Activated naive CD8-positive, alpha-beta T cell treated with anti-CD3 and anti-CD28 coated beads, Interleukin-2, amount 50 U/mL, for 24 hours (primary cell): ENCODE measurements at regions not wholly inside any gene's neighbourhood (a gene's known extent, or its start where the extent isn't known, plus 50 kb on each side); places are given as distances from the start of the nearest gene placed in this dataset.
"Not testable (repeated sequence)": the region's sequence is repeated elsewhere in the genome, so short reads cannot be mapped to it uniquely, and the experiment has no call there.

Experiments
- ATAC-seq: fragments of 150-1000 bp; cut with Tn5 transposase; one replicate; pipeline ENCODE4 v1.10.0; 2021
- DNase-seq: peaks from one replicate; pipeline ENCODE4 v3.0.0; 2021
- H3K27ac Mint-ChIP-seq: one replicate; pipeline ENCODE4 v1.8.0; 2021; ENCODE audit warnings: mild to moderate bottlenecking, mixed read lengths
- H3K27me3 Mint-ChIP-seq: one replicate; pipeline ENCODE4 v1.8.0; 2021; ENCODE audit warnings: mixed read lengths
- H3K36me3 Mint-ChIP-seq: one replicate; pipeline ENCODE4 v1.8.0; 2021; ENCODE audit warnings: low read depth, mixed read lengths
- H3K4me1 Mint-ChIP-seq: one replicate; pipeline ENCODE4 v1.8.0; 2021; ENCODE audit warnings: mixed read lengths
- H3K4me3 Mint-ChIP-seq: one replicate; pipeline ENCODE4 v1.8.0; 2021; ENCODE audit warnings: mild to moderate bottlenecking, moderate library complexity, mixed read lengths
- H3K9me3 Mint-ChIP-seq: one replicate; pipeline ENCODE4 v1.8.0; 2021; ENCODE audit warnings: mixed read lengths

- ATAC-seq, result no peak
- H3K9me3 Mint-ChIP-seq, result peaks cover 19% of the 10 kb centered on the region
- H3K27me3 Mint-ChIP-seq, result no peaks in the 10 kb centered on the region
- H3K27ac Mint-ChIP-seq, result no peak overlapping the region
- no peaks in the 10 kb centered on the region for H3K36me3 Mint-ChIP-seq
- no peak for DNase-seq
- no peak overlapping the region for H3K4me3 Mint-ChIP-seq
- H3K4me1 Mint-ChIP-seq, result no peaks in the 10 kb centered on the region
Observed at GRCh38 chr16:64094181-64094965, 1027.5 kb downstream of the CDH11 start.

- Mint-ChIP-seq H3K9me3 (peaks cover 23% of the 10 kb centered on the region), H3K4me1 (no peaks in the 10 kb centered on the region), H3K27ac (no peak overlapping the region), H3K36me3 (no peaks in the 10 kb centered on the region), H3K4me3 (no peak overlapping the region), H3K27me3 (no peaks in the 10 kb centered on the region)
- no peak for DNase-seq
- no peak for ATAC-seq
Observed at GRCh38 chr16:64092271-64092670, 1029.6 kb downstream of the CDH11 start.

GRCh38 chr16:64090327-64090726 is 1031.5 kb downstream of the CDH11 start:
- H3K36me3 Mint-ChIP-seq, result no peaks in the 10 kb centered on the region
- H3K4me3 Mint-ChIP-seq, result no peak overlapping the region
- ATAC-seq (no peak), DNase-seq (no peak)
- H3K9me3 Mint-ChIP-seq, result peaks cover 23% of the 10 kb centered on the region
- H3K27ac Mint-ChIP-seq, result no peak overlapping the region
- no peaks in the 10 kb centered on the region for H3K27me3 Mint-ChIP-seq
- H3K4me1 Mint-ChIP-seq, result no peaks in the 10 kb centered on the region

DNA sequence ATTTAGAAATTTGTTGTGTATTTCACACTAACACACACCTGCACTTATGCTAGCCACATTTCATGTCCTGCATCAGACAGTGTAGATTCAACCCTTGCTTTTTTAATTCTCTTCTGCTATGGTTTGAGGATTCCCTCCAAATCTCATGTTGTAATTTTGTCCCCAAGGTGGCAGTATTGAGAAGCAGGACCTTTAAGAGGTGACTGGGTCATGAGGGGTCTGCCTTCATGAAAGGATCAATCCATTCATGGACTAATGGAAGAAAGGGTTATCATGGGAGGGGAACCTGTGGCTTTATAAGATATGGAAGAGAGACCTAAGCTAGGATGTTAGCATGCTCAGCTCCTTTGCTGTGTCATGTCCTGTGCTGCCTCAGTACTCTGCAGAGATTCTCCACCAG is 1032.2 kb downstream of the CDH11 start:
- H3K9me3 Mint-ChIP-seq, result peaks cover 19% of the 10 kb centered on the region
- ATAC-seq (no peak), DNase-seq (no peak)
- H3K27ac Mint-ChIP-seq, result no peak overlapping the region
- no peaks in the 10 kb centered on the region for H3K4me1 Mint-ChIP-seq
- H3K4me3 Mint-ChIP-seq, result no peak overlapping the region
- H3K36me3 Mint-ChIP-seq, result no peaks in the 10 kb centered on the region
- no peaks in the 10 kb centered on the region for H3K27me3 Mint-ChIP-seq

- H3K27me3 Mint-ChIP-seq, result no peaks in the 10 kb centered on the region
- ATAC-seq (no peak), DNase-seq (no peak)
- H3K4me1 Mint-ChIP-seq, result no peaks in the 10 kb centered on the region
- H3K36me3 Mint-ChIP-seq, result no peaks in the 10 kb centered on the region
- H3K4me3 Mint-ChIP-seq, result no peak overlapping the region
- H3K27ac Mint-ChIP-seq, result no peak overlapping the region
- H3K9me3 Mint-ChIP-seq, result peaks cover 16% of the 10 kb centered on the region
Observed at GRCh38 chr16:64088838-64089237, 1033.0 kb downstream of the CDH11 start.

- Mint-ChIP-seq H3K27ac (no peak overlapping the region), H3K9me3 (peaks cover 11% of the 10 kb centered on the region), H3K36me3 (no peaks in the 10 kb centered on the region), H3K4me1 (no peaks in the 10 kb centered on the region), H3K4me3 (no peak overlapping the region), H3K27me3 (no peaks in the 10 kb centered on the region)
- DNase-seq (no peak), ATAC-seq (no peak)
Observed at GRCh38 chr16:64085296-64085695, 1036.6 kb downstream of the CDH11 start.

- ATAC-seq (no peak), DNase-seq (no peak)
- Mint-ChIP-seq H3K4me1 (no peaks in the 10 kb centered on the region), H3K9me3 (peaks cover 11% of the 10 kb centered on the region), H3K27ac (no peak overlapping the region), H3K36me3 (no peaks in the 10 kb centered on the region), H3K4me3 (no peak overlapping the region), H3K27me3 (no peaks in the 10 kb centered on the region)
Observed at GRCh38 chr16:64084706-64085105, 1037.2 kb downstream of the CDH11 start.

- ATAC-seq (no peak), DNase-seq (no peak)
- H3K4me3 Mint-ChIP-seq, result no peak overlapping the region
- H3K4me1 Mint-ChIP-seq, result no peaks in the 10 kb centered on the region
- peaks cover 15% of the 10 kb centered on the region for H3K9me3 Mint-ChIP-seq
- no peak overlapping the region for H3K27ac Mint-ChIP-seq
- H3K36me3 Mint-ChIP-seq, result no peaks in the 10 kb centered on the region
- no peaks in the 10 kb centered on the region for H3K27me3 Mint-ChIP-seq
Observed at GRCh38 chr16:64083428-64084129, 1038.3 kb downstream of the CDH11 start.

GRCh38 chr16:64077242-64077641 is 1044.6 kb downstream of the CDH11 start:
- ATAC-seq (no peak), DNase-seq (no peak)
- Mint-ChIP-seq H3K27me3 (no peaks in the 10 kb centered on the region), H3K36me3 (no peaks in the 10 kb centered on the region), H3K4me1 (no peaks in the 10 kb centered on the region), H3K27ac (no peak overlapping the region), H3K4me3 (no peak overlapping the region), H3K9me3 (peaks cover 19% of the 10 kb centered on the region)

DNA sequence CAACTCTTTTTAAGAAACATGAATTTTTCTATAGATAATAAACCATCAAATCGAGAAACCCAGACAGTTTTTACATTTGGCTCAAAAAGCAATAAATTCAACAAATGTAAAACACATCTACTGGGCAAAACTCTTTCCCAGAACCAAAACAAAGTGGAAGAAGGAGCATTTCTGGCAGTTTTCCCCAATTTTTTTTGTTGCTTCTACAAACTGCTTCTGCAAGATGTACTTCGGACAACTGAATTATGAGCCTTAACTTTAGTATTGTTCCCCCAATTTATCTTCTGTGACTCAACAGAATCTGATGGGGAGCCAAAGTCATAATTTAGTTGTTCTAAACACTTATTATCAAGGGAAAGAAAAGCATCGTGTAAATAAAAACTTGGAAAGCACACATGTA is 1047.2 kb downstream of the CDH11 start:
- H3K4me3 Mint-ChIP-seq, result no peak overlapping the region
- DNase-seq (no peak), ATAC-seq (no peak)
- no peaks in the 10 kb centered on the region for H3K27me3 Mint-ChIP-seq
- H3K9me3 Mint-ChIP-seq, result peaks cover 27% of the 10 kb centered on the region
- no peak overlapping the region for H3K27ac Mint-ChIP-seq
- H3K36me3 Mint-ChIP-seq, result no peaks in the 10 kb centered on the region
- no peaks in the 10 kb centered on the region for H3K4me1 Mint-ChIP-seq

- ATAC-seq, H3K27ac Mint-ChIP-seq, H3K36me3 Mint-ChIP-seq, DNase-seq, H3K27me3 Mint-ChIP-seq, H3K4me3 Mint-ChIP-seq, H3K4me1 Mint-ChIP-seq: not testable (repeated sequence)
- peaks cover 34% of the 10 kb centered on the region for H3K9me3 Mint-ChIP-seq
Observed at GRCh38 chr16:64072131-64072730, 1049.6 kb downstream of the CDH11 start.

- Mint-ChIP-seq H3K4me3 (no peak overlapping the region), H3K9me3 (peaks cover 32% of the 10 kb centered on the region), H3K36me3 (no peaks in the 10 kb centered on the region), H3K27me3 (no peaks in the 10 kb centered on the region), H3K27ac (no peak overlapping the region), H3K4me1 (no peaks in the 10 kb centered on the region)
- no peak for DNase-seq
- no peak for ATAC-seq
Observed at GRCh38 chr16:64065523-64065922, 1056.3 kb downstream of the CDH11 start.

GRCh38 chr16:64061621-64062020 is 1060.2 kb downstream of the CDH11 start:
- DNase-seq (no peak), ATAC-seq (no peak)
- Mint-ChIP-seq H3K9me3 (peaks cover 18% of the 10 kb centered on the region), H3K36me3 (no peaks in the 10 kb centered on the region), H3K4me1 (no peaks in the 10 kb centered on the region), H3K4me3 (no peak overlapping the region), H3K27me3 (no peaks in the 10 kb centered on the region), H3K27ac (no peak overlapping the region)

GRCh38 chr16:64060631-64061030 is 1061.2 kb downstream of the CDH11 start:
- ATAC-seq (no peak), DNase-seq (no peak)
- Mint-ChIP-seq H3K4me3 (no peak overlapping the region), H3K27ac (no peak overlapping the region), H3K27me3 (no peaks in the 10 kb centered on the region), H3K4me1 (no peaks in the 10 kb centered on the region), H3K36me3 (no peaks in the 10 kb centered on the region), H3K9me3 (peaks cover 18% of the 10 kb centered on the region)

GRCh38 chr16:64058685-64059084 is 1063.2 kb downstream of the CDH11 start:
- H3K36me3 Mint-ChIP-seq, result no peaks in the 10 kb centered on the region
- no peak for ATAC-seq
- no peak for DNase-seq
- peaks cover 12% of the 10 kb centered on the region for H3K9me3 Mint-ChIP-seq
- H3K27ac Mint-ChIP-seq, result no peak overlapping the region
- no peaks in the 10 kb centered on the region for H3K27me3 Mint-ChIP-seq
- no peak overlapping the region for H3K4me3 Mint-ChIP-seq
- no peaks in the 10 kb centered on the region for H3K4me1 Mint-ChIP-seq
